Neutrophil (primary cell): ENCODE measurements at regions not wholly inside any gene's neighbourhood (a gene's known extent, or its start where the extent isn't known, plus 50 kb on each side); places are given as distances from the start of the nearest gene placed in this dataset.

ENCODE experiments used
- H3K27ac ChIP-seq: fragments of 200-600 bp; sonication (generic); 2 replicates; pipeline ENCODE4 v1.5.1; 2016; ENCODE audit warnings: mild to moderate bottlenecking, moderate library complexity
- H3K27me3 ChIP-seq: fragments of 200-600 bp; sonication (generic); 2 replicates; pipeline ENCODE4 v1.6.0; 2016; ENCODE audit warnings: mild to moderate bottlenecking
- H3K36me3 ChIP-seq: fragments of 200-600 bp; sonication (generic); 2 replicates; pipeline ENCODE4 v1.5.1; 2017
- H3K4me1 ChIP-seq, 2 experiments: fragments of 200-600 bp in 1 of 2; sonication (generic) in 1 of 2; 1 replicate in 1 of 2; 2 replicates in 1 of 2; pipeline versions ENCODE4 v1.5.1 to v1.6.1; 2013 to 2016; ENCODE audit warnings: low read depth in 1 of 2, low read length in 1 of 2, mild to moderate bottlenecking in 1 of 2, moderate library complexity in 1 of 2; ENCODE audit not compliant: control insufficient read depth in 1 of 2, insufficient read depth in 1 of 2
- H3K4me3 ChIP-seq, 2 experiments: fragments of 200-600 bp in 1 of 2; sonication (generic) in 1 of 2; 1 replicate in 1 of 2; 2 replicates in 1 of 2; pipeline ENCODE4 v1.5.1; 2013 to 2016; ENCODE audit warnings: low read depth in 1 of 2, low read length in 1 of 2, mild to moderate bottlenecking in 1 of 2, moderate library complexity in 1 of 2
- H3K9me3 ChIP-seq: fragments of 200-600 bp; sonication (generic); 2 replicates; pipeline ENCODE4 v1.5.1; 2016
- CTCF ChIP-seq: fragments of 200-600 bp; sonication (generic); IDR thresholded peaks from 2 replicates; pipeline ENCODE4 v1.5.1; 2016; ENCODE audit warnings: antibody characterized with exemption

GRCh38 chr5:168086746-168087145 is 204.7 kb upstream of the WWC1 start:
- no peaks in the 10 kb centered on the region for H3K4me1 ChIP-seq
- H3K27ac ChIP-seq, result no peak overlapping the region
- no peaks in the 10 kb centered on the region for H3K9me3 ChIP-seq
- peaks cover 23% of the 10 kb centered on the region for H3K27me3 ChIP-seq
- no peak for TF ChIP-seq CTCF
- H3K36me3 ChIP-seq, result no peaks in the 10 kb centered on the region
- no peak overlapping the region for H3K4me3 ChIP-seq

DNA sequence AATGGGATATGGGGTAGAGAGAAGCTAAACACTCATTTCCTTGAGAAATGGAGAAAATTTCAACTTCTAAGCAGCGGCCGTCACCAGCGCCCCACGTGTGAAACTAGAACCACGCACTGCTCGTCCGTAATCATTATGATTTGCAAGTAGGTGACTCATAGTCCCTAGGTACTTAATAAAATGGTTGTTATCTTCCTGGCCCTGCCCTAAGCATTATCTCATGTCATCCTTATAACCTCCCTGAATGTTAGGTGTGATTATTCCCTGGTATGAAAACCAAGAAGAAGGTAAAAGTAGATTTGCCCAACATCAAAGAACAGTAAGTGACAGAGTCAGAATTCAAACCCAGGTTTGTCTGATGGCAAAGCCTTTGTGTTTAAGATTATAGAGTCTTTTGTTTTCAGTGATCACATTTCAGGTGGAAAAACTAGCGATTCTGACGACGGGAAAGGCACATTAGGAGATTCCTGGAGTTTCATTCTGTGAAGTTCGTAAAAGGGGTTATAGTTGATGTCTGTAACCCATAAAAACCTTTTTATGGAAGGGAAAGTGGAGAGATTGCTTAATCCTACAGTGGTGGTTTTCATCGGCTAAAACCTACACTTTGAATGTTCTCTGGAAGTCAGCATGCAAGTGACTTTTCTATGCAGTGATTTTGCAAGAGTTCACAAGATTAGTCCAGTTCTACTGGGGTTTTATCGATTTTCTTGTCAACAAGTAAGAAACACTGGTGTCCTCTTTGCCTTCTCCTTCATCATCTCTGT is 202.9 kb upstream of the WWC1 start:
- Histone ChIP-seq H3K4me3 (no peak overlapping the region), H3K4me1 (no peaks in the 10 kb centered on the region), H3K27ac (no peak overlapping the region), H3K36me3 (no peaks in the 10 kb centered on the region), H3K27me3 (peaks cover 23% of the 10 kb centered on the region), H3K9me3 (no peaks in the 10 kb centered on the region)
- TF ChIP-seq CTCF, result no peak

DNA sequence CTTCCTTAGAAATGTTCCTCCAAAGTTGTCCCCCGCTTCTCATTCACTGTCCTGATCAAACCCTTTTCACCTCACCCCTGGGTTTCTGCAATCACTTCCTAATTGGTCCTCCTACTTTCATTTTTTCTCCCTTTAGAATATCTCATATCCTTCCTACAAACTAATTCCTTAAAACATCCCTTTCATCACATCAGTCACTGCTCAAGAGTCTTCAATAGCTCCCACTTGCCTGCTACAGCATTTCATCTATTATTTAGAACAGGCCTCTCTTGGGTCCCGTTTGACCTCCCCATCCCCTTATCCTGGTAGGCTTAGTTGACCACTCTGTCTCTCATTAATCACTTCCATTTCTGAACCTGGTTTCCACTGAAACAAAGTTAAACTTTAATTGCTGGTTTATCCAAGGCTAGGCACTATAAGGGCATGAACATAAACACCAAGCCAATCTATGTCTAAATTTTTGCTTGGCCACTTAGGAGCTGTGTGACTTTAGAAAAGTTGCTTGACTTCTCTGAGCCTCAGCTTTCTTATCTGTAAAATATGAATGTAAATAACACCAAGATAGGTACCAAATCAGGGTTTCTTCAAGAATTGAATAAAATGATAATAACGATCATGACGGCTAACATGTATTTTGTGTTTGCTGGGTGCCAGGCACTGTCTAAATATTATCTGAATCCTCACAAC is 202.1 kb upstream of the WWC1 start:
- Histone ChIP-seq H3K27ac (no peak overlapping the region), H3K36me3 (no peaks in the 10 kb centered on the region), H3K4me3 (no peak overlapping the region), H3K4me1 (no peaks in the 10 kb centered on the region), H3K27me3 (peaks cover 23% of the 10 kb centered on the region), H3K9me3 (no peaks in the 10 kb centered on the region)
- TF ChIP-seq CTCF, result no peak

DNA sequence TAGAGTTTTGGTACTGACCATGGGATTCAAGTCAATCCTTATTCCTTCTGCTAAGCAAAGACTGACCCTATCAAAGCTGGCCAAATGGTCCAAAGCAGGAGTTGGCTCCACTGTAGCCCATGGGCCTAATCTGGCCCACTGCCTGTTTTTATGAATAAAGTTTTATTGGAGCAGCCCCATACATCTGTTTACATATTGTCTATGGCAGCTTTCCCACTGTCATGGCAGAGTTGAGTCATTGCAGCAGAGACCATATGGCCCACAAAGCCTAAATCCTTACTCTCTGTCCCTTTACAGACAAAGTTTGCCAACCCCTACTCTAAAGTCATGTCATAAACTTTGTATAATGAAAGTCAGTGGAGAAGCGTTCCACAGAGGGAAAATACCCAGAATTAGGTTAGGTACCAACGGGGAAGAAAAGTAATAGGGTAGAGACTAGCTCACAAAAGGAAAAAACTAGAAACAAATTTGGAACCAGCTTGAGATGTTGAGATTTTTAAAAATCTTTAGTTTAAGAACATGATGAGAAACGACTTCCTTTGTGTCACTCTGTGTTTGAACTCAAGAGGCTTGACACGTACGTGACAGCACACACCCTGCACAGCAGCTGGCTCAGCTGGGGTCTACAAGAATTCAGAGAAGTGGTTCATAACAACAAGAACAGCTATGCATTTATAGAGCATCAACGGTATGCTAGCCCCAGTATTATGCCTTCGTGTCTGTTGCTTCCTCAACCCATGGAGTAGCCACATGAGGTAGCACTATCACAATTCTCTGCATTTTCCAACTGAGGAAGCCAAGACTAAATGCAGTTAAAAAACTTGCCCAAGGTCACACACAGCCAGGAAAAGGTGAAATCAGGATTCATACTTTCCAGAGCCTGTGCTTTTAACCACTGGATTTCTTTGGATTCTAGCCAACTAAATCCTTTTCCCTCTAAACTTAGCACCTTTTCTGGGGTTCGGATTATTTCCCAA is 198.9 kb upstream of the WWC1 start:
- Histone ChIP-seq H3K36me3 (no peaks in the 10 kb centered on the region), H3K27ac (no peak overlapping the region)
- no peak for TF ChIP-seq CTCF

DNA sequence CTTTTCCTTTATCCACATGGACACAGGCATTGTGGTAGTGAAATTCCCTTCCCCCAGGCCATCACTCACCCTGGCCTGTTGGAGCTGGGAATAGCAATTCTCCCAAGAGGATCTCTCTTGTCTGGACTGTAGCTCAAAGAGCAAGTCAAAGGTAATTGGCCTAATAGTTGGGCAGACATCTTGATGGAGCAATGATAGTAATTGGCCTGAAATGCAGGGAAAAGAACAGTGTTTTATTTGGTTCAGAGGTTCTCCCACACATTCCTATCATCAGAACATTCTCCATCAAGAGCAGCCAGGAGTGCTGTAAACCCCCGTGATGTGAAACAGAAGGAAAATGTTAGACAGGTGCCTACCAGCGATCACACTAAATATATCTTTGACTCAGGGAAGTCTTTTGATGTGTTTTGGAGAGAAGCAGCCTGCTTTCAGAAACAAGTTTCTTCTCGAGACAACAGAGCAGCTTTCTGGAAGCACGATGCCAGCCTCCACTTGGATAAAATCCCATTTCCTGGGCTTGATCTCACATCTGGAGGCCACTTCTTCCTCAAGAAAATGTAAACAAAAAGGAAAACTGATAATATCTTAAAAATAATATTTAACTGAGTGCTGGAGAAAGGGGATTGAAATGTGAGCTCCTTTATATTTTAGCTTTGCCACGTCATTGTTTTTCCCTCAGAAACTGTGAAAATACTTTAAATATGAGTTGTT is 198.1 kb upstream of the WWC1 start:
- Histone ChIP-seq H3K4me3 (no peak overlapping the region), H3K9me3 (no peaks in the 10 kb centered on the region), H3K4me1 (no peaks in the 10 kb centered on the region), H3K27ac (no peak overlapping the region), H3K36me3 (no peaks in the 10 kb centered on the region), H3K27me3 (no peaks in the 10 kb centered on the region)
- TF ChIP-seq CTCF, result no peak

More for the DNA sequence above, 198.9 kb upstream of the WWC1 start:
- Histone ChIP-seq H3K4me3 (no peak overlapping the region), H3K4me1 (no peaks in the 10 kb centered on the region), H3K9me3 (no peaks in the 10 kb centered on the region), H3K27me3 (peaks cover under 1% of the 10 kb centered on the region)
